ENCODE measurements at regions not wholly inside any gene's neighbourhood (a gene's known extent, or its start where the extent isn't known, plus 50 kb on each side); places are given as distances from the start of the nearest gene placed in this dataset.

GRCh38 chr2:152925547-152926448 lies 207.4 kb downstream of the ARL6IP6 start:
- TF ChIP-seq, protein P1, sequence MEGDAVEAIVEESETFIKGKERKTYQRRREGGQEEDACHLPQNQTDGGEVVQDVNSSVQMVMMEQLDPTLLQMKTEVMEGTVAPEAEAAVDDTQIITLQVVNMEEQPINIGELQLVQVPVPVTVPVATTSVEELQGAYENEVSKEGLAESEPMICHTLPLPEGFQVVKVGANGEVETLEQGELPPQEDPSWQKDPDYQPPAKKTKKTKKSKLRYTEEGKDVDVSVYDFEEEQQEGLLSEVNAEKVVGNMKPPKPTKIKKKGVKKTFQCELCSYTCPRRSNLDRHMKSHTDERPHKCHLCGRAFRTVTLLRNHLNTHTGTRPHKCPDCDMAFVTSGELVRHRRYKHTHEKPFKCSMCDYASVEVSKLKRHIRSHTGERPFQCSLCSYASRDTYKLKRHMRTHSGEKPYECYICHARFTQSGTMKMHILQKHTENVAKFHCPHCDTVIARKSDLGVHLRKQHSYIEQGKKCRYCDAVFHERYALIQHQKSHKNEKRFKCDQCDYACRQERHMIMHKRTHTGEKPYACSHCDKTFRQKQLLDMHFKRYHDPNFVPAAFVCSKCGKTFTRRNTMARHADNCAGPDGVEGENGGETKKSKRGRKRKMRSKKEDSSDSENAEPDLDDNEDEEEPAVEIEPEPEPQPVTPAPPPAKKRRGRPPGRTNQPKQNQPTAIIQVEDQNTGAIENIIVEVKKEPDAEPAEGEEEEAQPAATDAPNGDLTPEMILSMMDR (IDR thresholded peaks at IDR 0.05; ENCODE audit: low read depth, low read length, missing control alignments), result peak; percentile 64
- H3K36me3 ChIP-seq (replicated peaks), result no peaks in the 10 kb centered on the region
- no peaks in the 10 kb centered on the region for H3K27me3 ChIP-seq (replicated peaks)
- DNase-seq, result no peak
- in situ Hi-C loops (cut with HindIII; ENCODE audit: low pct_ligation_motif_present, low sequenced_read_pairs), result no loop called here
- H3K27ac ChIP-seq, result no peak overlapping the region
- H3K4me3 ChIP-seq (ENCODE audit: low read depth, low read length), result no peak overlapping the region

DNA sequence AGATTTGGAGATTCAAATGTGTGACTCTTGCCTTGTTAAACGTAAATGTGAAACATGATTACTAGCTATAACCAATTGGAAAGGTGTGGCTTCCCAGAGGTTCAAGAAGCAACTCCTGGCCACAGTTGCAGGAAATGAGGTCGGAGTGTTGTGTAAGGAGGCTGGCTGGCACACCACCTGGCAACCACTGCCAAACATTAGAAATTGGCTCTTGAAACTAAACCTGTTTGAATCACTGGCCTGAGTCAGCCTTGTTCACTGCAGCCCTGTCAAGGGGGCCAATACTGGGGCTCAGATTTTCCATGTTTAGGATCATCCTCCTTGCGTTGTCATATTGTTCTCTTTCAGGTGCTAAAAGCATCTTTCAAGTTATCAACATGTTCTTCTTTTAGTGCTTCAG lies 206.3 kb downstream of the ARL6IP6 start:
- no peak overlapping the region for H3K4me3 ChIP-seq (ENCODE audit: low read depth, low read length)
- H3K36me3 ChIP-seq (replicated peaks), result no peaks in the 10 kb centered on the region
- H3K27ac ChIP-seq, result no peak overlapping the region
- DNase-seq, result no peak
- H3K27me3 ChIP-seq (replicated peaks), result no peaks in the 10 kb centered on the region
- TF ChIP-seq, protein P1 (IDR thresholded peaks at IDR 0.05; ENCODE audit: low read depth, low read length, missing control alignments), result no peak
- in situ Hi-C loops (cut with HindIII; ENCODE audit: low pct_ligation_motif_present, low sequenced_read_pairs), result no loop called here

GRCh38 chr2:152924219-152924618 lies 205.8 kb downstream of the ARL6IP6 start:
- H3K36me3 ChIP-seq (replicated peaks), result no peaks in the 10 kb centered on the region
- no peaks in the 10 kb centered on the region for H3K27me3 ChIP-seq (replicated peaks)
- TF ChIP-seq, protein P1 (IDR thresholded peaks at IDR 0.05; ENCODE audit: low read depth, low read length, missing control alignments), result no peak
- H3K27ac ChIP-seq, result no peak overlapping the region
- no peak for DNase-seq
- no peak overlapping the region for H3K4me3 ChIP-seq (ENCODE audit: low read depth, low read length)
- in situ Hi-C loops (cut with HindIII; ENCODE audit: low pct_ligation_motif_present, low sequenced_read_pairs), result no loop called here

DNA sequence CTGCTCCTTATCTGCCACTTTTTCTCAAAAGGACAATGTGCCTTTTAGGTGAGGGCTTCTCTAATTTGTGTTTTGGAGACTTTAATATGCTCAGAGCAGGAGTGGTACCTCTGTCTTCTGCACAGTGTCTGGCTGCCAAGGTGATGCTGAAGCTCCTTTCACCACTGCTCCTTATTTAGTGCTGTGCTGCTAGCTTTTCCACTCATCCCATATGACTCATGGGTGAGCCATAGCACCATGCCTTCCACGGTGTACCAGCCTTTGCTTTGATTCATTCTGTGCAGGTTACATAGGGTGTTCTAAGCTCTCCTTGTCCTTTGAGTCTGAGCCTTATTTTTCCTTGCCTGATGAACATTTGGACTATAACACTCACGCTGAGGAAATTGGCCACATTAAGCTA lies 202.4 kb downstream of the ARL6IP6 start:
- TF ChIP-seq, protein P1 (IDR thresholded peaks at IDR 0.05; ENCODE audit: low read depth, low read length, missing control alignments), result no peak
- in situ Hi-C loops (cut with HindIII; ENCODE audit: low pct_ligation_motif_present, low sequenced_read_pairs), result no loop called here
- DNase-seq, result no peak
- Histone ChIP-seq H3K27ac (no peak overlapping the region), H3K4me3 (ENCODE audit: low read depth, low read length) (no peak overlapping the region), H3K27me3 (replicated peaks) (no peaks in the 10 kb centered on the region), H3K36me3 (replicated peaks) (no peaks in the 10 kb centered on the region)

- no peak overlapping the region for H3K27ac ChIP-seq
- no peaks in the 10 kb centered on the region for H3K36me3 ChIP-seq (replicated peaks)
- DNase-seq, result no peak
- TF ChIP-seq, protein P1 (IDR thresholded peaks at IDR 0.05; ENCODE audit: low read depth, low read length, missing control alignments), result no peak
- H3K4me3 ChIP-seq (ENCODE audit: low read depth, low read length), result no peak overlapping the region
- H3K27me3 ChIP-seq (replicated peaks), result no peaks in the 10 kb centered on the region
- in situ Hi-C loops (cut with HindIII; ENCODE audit: low pct_ligation_motif_present, low sequenced_read_pairs), result no loop called here
Measured at GRCh38 chr2:152910970-152911369, 192.6 kb downstream of the ARL6IP6 start.

Data from brain microvascular endothelial cell (primary cell).